GM18498 (cell line): ENCODE measurements at regions not wholly inside any gene's neighbourhood (a gene's known extent, or its start where the extent isn't known, plus 50 kb on each side); places are given as distances from the start of the nearest gene placed in this dataset.
"Not testable (repeated sequence)": the region's sequence is repeated elsewhere in the genome, so short reads cannot be mapped to it uniquely, and the experiment has no call there.

Source experiments
- ATAC-seq: cut with Tn5 transposase; IDR thresholded peaks from one replicate; pipeline ENCODE4 v1.9.1; 2021; ENCODE audit warnings: mild to moderate bottlenecking, moderate library complexity; ENCODE audit not compliant: unreplicated experiment

DNA sequence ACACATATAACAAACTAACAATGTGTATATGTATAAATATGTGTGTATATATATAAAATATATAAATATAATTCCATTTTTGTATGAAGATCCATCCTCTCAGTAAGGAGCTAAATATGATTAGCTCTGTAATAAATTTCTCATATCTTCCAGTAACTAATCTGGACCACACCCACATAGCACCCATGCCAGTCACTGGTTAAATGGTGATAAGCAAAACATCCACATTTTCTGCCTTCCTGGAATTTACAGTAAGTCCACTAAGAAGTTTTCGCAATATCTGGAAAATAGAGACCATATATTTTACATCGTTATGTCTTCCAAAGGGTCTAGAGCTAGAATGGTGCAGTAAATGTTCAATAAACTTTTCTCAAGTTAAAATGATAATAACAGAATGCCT lies 151.5 kb upstream of the STMND1 start:
- ATAC-seq: no peak

DNA sequence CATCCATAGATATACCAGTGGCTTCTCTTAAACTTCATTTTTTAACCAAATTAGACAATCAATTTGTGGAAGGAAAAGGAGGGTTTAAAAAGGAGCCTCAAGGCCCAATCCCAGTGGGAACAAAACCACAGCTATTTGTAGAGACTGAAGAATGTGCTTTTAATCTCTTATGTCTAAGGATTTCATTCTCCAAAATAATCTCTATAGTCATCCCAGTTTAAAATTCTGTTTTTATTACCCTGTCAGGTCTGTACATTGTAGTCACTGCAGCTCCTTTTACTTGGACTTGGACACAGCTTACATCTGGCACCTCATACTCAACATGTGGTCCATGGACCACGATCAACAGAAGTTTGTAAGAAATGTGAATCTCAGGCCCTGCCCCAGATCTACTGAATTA lies 152.1 kb upstream of the STMND1 start:
- ATAC-seq: no peak

DNA sequence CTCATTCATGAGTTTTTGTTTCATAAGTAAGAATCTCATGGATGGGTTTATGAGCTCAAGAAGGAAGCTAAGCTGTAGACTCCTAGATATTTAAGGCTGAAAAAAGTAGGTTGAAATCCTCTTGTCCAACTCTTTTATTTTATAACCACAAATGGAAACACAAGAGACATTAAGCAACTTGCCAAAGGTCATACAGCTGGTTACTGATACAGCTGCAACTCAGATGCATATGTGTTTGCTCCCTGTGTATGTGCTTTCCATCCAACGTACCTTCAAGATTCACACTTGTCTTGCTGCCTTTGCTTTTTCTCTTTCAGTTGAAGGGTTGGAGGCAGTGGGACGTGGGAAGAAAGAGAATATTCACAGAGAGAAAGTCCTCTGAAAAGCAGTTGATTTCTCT lies 153.5 kb upstream of the STMND1 start:
- ATAC-seq: no peak

DNA sequence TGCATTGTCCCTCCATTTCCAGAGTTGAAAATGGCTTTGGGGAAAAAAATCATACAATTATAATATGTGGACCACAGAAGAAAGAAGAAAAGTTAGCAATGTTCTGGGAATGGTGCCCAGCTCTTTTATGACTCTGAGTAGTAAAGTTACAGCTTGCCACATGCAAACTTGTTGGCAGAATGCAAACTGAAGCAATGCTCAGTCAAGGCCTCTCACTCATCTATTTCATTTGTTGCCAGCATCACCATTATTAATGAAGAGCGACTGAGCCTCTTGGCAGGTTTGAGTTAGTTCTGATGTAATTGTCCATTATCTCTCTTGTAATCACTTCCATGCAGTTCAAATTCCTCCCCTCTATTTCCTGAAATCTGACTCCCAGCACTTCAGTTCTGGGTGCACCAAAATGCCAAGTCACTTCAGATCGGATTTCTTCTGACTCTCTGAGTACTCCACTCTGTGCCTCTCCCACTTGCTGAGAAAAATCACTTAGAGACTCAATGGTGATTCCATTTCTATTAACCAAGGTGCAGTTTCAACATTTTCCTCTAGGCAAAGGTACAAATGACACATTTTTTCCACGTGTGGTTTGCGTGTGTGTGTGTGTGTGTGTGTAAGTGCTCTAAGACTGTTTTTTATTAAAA lies 154.4 kb upstream of the STMND1 start:
- ATAC-seq: no peak

DNA sequence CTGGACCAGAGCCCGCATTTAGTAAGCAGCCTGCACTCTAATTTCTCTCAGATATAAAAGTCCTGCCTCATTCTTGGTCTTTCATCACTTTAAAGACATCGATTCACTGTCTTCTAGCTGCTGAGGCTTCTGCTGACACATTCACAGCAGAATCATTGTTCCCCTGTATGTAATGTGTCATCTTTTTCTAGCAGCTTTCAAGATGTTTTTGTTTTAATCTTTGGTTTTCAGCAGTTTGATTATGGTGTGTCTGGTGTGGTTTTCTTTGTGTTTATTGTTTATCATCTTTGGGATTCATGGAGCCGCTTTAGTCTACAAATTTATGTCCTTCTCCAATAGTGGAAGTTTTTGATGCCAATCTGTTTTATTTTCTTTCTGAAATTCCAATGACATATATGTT lies 157.3 kb upstream of the STMND1 start:
- no peak for ATAC-seq

DNA sequence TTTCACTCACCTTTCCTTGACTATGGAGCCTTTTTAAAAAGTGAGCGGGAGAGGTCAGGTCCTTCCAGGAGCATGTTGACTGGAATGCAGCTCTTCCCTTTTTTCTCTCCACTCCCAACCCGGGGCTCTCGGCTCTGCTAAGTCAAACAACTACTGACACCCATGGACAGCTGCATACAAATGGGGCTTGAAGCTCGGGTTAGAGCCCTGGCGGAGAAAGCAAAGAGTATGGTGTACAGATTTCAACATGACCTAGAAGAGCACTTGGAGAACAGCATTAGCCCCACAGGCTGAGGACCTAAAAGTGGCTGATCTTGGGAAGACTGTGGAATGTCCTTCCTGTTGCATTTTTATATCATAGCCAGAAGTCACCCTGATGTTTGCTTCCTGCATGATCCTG lies 162.0 kb upstream of the STMND1 start:
- no peak for ATAC-seq

DNA sequence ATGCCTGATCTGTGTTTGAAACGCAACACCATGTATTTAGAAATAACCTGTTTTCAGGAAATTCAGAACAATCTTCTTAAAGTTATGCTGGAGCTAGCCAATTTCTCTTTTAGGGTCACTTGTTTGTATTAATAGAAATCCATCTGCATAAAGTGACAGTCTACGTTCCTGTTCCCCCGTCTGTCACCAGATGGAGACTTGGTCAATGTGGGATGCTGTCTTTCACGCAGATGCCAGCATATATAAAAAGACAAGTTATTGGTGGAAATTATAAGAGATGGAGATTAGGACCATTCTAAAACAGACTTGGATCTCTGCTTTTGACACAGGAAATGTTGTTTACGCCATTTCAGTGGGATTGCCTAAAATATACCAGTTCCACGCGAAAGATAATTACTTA lies 162.5 kb upstream of the STMND1 start:
- no peak for ATAC-seq

DNA sequence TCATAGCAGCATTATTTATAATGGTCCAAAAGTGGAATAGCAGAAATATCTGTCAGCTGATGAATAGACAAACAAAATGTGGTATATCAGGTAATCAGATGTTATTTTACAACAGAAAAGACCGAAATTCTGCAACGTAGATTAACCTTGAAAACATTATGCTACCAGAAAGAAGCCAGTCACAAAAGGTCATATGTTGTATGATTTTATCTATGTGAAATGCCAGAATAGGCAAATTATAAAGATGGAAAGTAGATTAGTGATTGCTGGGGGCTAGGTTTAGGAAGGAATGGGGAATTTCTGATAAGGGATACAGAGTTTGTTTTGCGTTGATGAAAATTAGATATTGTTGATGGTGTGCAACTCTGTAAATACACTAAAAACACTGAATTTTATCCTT lies 165.0 kb upstream of the STMND1 start:
- no peak for ATAC-seq

DNA sequence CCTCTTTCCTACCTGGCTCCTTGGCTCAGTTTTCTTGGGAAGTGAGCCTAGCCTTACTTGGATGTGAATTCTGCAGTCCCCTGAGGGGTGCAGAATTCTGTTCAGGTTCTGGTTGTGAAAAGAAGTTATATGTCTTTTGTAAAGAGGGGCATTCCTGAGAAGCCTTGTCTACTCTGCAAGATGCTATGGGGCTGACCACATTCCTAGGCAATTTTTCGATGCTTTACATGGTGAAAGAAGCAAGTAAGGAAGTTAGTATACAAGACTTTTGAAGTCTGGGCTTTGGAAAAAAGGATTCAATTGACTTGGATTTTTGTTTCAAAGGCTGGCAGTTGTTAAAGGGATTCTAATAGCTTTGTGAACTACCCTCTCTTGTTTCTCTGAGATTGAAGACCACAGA lies 167.9 kb upstream of the STMND1 start:
- ATAC-seq: no peak

DNA sequence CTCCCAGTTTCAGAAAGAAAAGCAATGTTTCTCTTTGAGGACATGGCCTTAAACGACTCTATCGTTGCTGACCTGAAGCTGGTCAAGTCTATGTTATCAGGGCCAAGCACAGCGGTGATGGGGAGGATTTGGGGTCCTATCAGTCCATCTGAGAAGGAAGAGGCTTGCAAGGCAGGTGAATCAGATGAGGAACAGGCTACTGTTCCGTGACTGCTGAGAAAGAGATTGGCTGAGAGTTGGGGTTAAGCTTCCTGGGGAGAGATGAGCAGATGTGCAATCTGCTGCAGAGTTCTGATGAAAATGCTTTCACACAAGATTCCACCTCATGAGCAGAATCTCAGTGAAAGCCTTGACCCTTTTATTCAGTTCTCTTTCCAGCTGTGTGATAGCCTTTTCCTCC lies 168.3 kb upstream of the STMND1 start:
- no peak for ATAC-seq

DNA sequence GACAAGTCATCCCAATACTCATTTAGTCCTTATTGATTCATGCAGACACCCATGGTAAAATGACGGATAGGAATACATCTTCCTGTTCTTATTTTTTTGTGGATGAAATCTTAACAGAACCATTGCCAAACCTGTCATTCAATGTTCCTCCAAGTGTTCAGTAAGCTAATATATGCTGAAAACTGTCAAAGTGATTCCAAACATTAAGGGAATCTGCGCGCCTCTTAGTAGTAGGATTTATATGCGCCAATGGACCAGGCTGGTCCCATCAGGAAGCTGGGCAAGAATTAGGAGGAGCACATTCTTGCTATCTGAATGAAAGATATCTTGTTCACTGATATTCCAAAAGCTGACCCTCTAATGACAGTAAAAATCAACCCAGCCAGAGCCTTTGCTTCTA lies 168.9 kb upstream of the STMND1 start:
- ATAC-seq: no peak

DNA sequence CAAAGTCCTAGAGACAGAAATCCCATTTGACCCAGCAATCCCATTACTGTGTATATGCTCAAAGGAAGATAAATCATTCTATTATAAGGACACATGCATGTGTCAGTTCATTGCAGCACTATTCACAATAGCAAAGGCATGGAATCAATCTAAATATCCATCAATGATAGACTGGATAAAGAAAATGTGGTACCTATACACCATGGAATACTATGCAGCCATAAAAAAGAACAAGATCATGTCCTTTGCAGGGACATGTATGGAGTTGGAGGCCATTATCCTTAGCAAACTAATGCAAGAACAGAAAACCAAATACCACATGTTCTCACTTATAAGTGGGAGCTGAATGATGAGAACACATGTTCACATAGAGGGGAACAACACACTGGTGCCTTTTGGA lies 169.8 kb upstream of the ATXN1 start:
- ATAC-seq: not testable (repeated sequence)

DNA sequence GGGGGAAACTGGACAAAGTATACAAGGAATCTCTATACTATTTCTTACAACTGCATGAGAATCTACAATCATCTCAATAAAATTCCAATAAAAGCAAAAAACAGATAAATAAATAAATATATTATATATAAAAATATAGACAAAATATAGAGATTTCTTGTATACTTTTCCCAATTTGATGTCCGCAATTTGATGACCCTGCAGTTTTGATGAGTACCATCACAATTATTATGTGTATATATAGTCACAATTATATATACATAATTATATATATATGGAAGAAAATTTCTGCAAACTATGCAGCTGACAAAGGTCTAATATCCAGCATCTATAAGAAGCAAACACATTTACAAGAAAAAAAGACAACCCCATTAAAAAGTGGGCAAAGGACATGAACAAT lies 169.2 kb upstream of the ATXN1 start:
- ATAC-seq: no peak

DNA sequence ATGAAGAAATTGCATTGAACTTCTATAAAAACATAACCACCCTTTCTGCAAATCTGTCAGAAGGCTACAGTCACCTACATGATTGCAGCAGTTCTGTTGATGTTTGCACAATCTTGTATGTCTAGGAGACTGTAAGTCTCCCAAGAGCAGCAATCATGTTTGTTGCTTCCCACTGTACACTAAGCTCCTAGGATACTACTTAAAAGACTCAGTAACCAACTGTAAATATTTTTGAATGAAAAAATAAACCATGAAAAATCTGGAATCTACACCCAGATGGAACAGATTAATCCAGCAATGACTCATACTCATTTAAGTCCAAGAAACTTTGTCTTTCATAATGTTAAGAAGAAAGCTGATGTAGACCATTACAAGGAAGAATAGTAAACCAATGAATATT lies 168.5 kb upstream of the ATXN1 start:
- no peak for ATAC-seq

DNA sequence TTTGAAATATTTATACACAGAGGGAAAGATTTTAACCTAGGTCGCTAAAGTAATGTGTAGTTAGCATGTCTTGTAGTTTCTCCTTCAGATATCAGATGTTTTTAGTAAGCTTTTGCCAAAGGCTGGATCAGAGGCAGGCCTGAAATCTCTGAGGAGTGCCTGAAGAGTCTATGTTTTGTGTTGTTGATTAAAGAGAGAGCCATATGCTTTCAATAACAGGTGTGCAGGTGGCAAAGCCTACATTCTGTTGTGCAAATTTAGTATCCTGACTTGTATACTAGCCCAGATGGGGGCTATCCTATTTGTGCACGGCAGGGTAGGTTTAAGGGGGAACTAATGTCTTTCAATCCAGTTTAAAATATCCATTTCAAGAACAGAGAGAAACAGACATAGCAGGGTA lies 167.1 kb upstream of the ATXN1 start:
- no peak for ATAC-seq

DNA sequence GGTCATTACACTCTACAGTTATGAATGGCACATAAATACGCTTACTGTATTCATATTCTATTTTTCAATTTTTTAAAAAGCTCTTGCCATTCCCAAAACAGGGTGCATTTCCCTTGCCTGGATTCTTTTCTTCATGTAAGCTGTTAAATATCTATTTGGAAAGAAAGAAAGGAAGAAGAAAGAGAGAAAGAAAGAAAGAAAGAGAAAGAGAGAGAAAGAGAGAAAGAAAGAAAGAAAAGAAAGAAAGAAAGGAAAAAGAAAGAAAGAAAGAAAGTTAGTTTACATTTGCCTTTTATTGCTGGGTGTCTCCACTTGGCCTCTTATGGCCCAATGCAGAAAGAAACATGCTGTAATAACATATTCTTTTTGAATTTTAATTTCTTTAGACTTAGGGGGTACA lies 165.9 kb upstream of the ATXN1 start:
- no peak for ATAC-seq

DNA sequence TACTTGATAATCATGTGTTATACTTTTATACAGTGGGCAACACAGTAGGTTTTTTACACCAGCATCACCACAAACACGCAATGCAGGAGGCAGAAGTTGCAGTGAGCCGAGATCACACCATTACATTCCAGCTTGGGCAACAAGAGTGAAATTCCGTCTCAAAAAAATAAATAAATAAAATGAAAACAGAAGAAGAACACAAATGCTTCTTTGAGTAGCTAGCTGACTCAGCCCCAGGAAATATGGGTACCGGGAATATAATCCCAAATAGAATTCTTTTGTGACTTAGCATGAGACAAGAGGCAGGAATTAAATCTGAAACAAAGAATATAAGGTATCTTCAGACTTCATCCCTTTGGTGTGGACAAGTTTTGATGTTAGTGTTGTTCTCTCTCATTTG lies 164.2 kb upstream of the ATXN1 start:
- no peak for ATAC-seq

DNA sequence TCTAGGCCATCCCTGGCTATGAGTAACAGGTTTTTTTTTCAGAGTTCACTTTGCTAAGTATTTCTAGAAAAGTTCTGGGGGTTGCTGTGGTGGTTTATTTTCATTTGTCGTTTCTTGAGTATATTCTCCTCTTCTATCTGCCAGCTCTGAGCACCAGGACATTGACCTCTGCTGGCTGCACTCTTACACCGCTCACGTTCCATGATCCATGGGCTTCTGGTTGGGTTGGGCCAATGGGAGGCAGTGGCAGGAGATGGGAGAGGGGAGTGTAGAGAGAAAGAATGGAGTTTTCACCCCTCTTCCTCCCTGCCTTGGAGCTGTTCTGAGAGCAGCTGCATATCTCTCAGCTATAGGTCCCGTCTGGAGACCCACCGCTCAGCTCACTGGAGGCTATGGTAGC lies 161.0 kb upstream of the ATXN1 start:
- ATAC-seq: no peak

DNA sequence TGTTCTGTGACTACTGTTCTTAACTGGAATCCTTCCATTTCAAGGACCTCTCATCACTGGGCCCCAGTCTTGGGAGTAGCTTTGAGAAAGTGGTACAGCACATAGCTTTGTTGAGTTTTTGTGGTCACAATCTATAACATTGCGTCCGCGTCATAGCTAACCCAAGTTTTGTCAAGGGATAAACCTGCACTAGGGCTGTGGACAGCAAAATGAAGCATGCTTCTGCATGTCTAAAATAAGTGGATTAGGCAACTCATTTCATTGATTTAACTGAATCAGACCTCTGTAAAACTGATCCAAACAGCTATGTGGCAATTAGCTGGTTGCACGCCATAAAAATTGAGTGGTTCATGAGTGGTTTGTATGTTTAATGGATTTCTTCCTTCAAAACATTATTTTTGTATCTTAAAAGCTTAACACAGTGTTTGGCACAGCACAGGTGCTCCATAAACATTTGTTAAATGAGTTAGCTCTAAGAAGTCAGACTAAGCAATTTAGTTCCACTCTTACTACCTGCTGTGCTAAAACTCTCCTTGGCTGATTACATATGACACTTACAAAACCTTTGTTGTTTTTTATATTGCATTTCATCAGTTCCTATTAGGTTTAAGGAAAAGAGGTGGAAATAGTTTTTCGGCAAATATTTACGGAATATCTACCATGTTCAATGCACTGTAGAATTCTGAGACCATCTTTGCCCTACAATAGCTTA lies 160.3 kb upstream of the ATXN1 start:
- ATAC-seq: no peak

DNA sequence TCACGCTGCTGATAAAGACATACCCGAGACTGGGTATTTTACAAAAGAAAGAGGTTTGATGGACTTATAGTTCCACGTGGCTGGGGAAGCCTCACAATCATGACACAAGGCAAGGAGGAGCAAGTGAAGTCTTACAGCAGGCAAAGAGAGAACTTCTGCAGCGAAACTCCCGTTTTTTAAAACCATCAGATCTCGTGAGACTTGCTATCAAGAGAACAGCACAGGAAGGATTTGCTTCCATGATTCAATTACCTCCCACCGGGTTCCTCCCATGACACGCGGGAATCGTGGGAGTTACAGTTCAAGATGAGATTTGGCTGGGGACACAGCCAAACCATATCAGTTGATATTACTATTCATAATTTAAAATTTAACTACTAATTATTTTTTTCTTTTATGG lies 157.3 kb upstream of the ATXN1 start:
- ATAC-seq: no peak

DNA sequence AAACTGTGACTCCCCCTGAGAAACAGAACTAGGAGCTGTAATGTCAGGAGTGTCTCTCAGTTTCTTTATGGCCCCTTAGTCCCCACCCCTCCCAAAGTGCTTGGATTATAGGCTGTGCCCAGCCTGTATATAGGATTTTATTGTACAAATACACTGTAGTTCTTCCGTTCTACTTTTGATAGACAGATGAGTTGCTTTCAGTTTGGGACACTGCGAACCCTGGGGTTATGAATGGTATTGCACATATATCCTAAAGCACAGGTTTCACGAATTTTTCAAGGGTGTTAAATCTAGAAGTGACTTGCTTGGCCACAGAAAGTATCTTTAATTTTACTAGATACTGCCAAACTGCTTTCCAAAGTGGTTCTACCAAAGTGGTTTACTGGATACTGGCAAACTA lies 152.9 kb upstream of the ATXN1 start:
- no peak for ATAC-seq

DNA sequence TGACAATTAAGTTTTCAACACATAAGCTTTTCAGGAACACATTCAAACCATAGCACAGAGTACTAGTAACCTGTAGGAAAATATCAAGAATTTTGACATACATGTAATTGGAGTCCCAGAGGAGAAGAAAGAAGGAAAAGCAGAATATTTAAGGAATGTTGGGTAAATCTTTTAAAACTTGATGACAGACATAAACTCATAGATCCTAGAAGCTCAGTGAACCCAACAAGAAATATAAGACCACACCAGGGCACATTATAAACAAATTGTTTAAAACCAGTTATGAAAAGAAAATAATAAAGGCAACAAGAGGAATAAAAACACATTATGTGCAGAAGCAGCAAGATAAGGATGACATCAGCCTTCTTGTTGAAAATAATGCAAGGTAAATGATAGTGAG lies 151.5 kb upstream of the ATXN1 start:
- ATAC-seq: no peak

DNA sequence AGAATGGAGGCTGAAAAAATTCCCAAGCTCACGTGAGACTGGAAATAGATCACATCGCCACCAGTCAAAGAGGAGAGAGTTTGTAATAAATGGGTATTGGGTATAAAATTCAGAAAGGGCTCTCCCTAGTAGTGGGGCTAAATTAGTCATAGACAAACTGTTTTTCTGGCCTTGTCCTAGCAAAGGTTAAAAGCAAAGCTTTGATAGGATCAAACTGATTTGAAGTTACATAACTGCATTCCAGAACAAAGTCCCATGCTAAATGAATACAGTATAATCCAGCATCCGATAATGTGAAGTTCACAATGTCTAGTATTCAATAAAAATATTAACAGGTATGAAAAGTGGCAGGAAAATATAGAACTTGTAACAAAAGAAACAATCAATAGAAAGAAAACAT lies 149.8 kb upstream of the ATXN1 start:
- no peak for ATAC-seq
